HepG2 (cell line): ENCODE measurements at regions not wholly inside any gene's neighbourhood (a gene's known extent, or its start where the extent isn't known, plus 50 kb on each side); places are given as distances from the start of the nearest gene placed in this dataset.

Experiments used
- ATAC-seq: fragments of 200-7000 bp; cut with Tn5 transposase; 3 replicates; pipeline ENCODE4 v1.9.1; 2020; ENCODE audit warnings: mild to moderate bottlenecking, moderate library complexity
- BruUV-seq: library from RNA; stranded (reverse); fragments of 400-500 nt; replicated peaks from 2 replicates; lab custom pipeline; 2021; lab: Mats Ljungman, UMichigan
- CTCF ChIA-PET: fragments of 300-600 bp; formaldehyde crosslinking; extraction: SDS; loops from one replicate; lab custom pipeline; 2021; ENCODE audit warnings: low total read pairs, inconsistent platforms, low intra/inter-chr PET ratio; lab: Yijun Ruan, JAX
- POLR2A ChIA-PET: fragments of 350-600 bp; sonication (Branson Sonifier 250); formaldehyde crosslinking; loops from one replicate; lab custom pipeline; 2020; ENCODE audit warnings: antibody characterized with exemption, inconsistent platforms; lab: Yijun Ruan, JAX
- DNase-seq: peaks from one replicate; pipeline ENCODE4 v3.0.0-alpha.2; 2015; ENCODE audit warnings: low spot score
- FAIRE-seq: peaks from 3 replicates; lab custom pipeline; 2011; peaks lifted over from hg19 to GRCh38; lab: Jason Lieb, UNC
- H2AFZ ChIP-seq: one replicate; pipeline ENCODE4 v1.6.1; 2011; ENCODE audit warnings: low read length, inconsistent platforms
- H3K27ac ChIP-seq: fragments of 300-600 bp; 3 replicates; pipeline ENCODE4 v1.8.0; 2011; ENCODE audit warnings: mixed run types, mild to moderate bottlenecking, mixed read lengths, low read length, inconsistent platforms; ENCODE audit not compliant: insufficient read depth; ENCODE audit errors: extremely low read length
- H3K27me3 ChIP-seq, 2 experiments: fragments of 200-600 bp in 1 of 2; 2 replicates in 1 of 2; 3 replicates in 1 of 2; pipeline versions ENCODE4 v1.6.0 to v1.8.0; 2011; ENCODE audit warnings: low read length in 2 of 2, mild to moderate bottlenecking in 2 of 2, moderate library complexity in 2 of 2, inconsistent platforms in 1 of 2; ENCODE audit not compliant: insufficient read depth in 2 of 2, control insufficient read depth in 1 of 2
- H3K36me3 ChIP-seq, 2 experiments: fragments of 200-600 bp in 1 of 2; replicated peaks in 1 of 2; 2 replicates in 1 of 2; 3 replicates in 1 of 2; pipeline versions ENCODE4 v1.5.1 to v1.8.0; 2011; ENCODE audit warnings: low read length in 2 of 2, inconsistent platforms in 1 of 2; ENCODE audit not compliant: insufficient read depth in 2 of 2, control insufficient read depth in 1 of 2
- H3K4me1 ChIP-seq: 2 replicates; pipeline ENCODE4 v1.5.1; 2012; ENCODE audit warnings: low read length, inconsistent platforms; ENCODE audit not compliant: insufficient read depth
- H3K4me2 ChIP-seq: 2 replicates; pipeline ENCODE4 v1.6.0; 2011; ENCODE audit warnings: low read depth, low read length, inconsistent platforms
- H3K4me3 ChIP-seq, 3 experiments: fragments of 200-600 bp in 1 of 3; sonication (generic), shearing (Covaris generic) in 1 of 3; replicated peaks in 1 of 3; 2 replicates each; pipeline ENCODE4 v1.5.1; 2011 to 2016; ENCODE audit warnings: low read length in 3 of 3, inconsistent platforms in 2 of 3, low read depth in 2 of 3, mild to moderate bottlenecking in 2 of 3, control low read depth in 1 of 3, mixed read lengths in 1 of 3; ENCODE audit not compliant: insufficient read depth in 1 of 3
- H3K79me2 ChIP-seq: one replicate; pipeline ENCODE4 v1.6.1; 2011; ENCODE audit warnings: low read length, inconsistent platforms; ENCODE audit not compliant: insufficient read depth
- H3K9ac ChIP-seq: 2 replicates; pipeline ENCODE4 v1.6.0; 2011; ENCODE audit warnings: mild to moderate bottlenecking, low read depth, low read length, inconsistent platforms; ENCODE audit not compliant: insufficient read depth
- H3K9me3 ChIP-seq: 2 replicates; pipeline ENCODE4 v1.5.1; 2012; ENCODE audit warnings: mild to moderate bottlenecking, low read length
- H4K20me1 ChIP-seq: 2 replicates; pipeline ENCODE4 v1.6.0; 2011; ENCODE audit warnings: inconsistent platforms, mild to moderate bottlenecking, low read length, moderate library complexity; ENCODE audit not compliant: insufficient read depth
- CBFB ChIP-seq: sonication (generic); formaldehyde crosslinking; IDR thresholded peaks from 2 replicates; pipeline ENCODE4 v1.4.0; 2020; ENCODE audit warnings: missing genetic modification reagents
- CHD2 ChIP-seq: IDR thresholded peaks from 2 replicates; pipeline ENCODE4 v1.6.1; 2011; ENCODE audit warnings: low read depth, low read length, improper control_type of control experiment
- MAFF ChIP-seq: IDR thresholded peaks from 2 replicates; pipeline ENCODE4 v1.6.1; 2011; ENCODE audit warnings: low read depth, low read length, improper control_type of control experiment
- MAFK ChIP-seq, 2 experiments: IDR thresholded peaks in 1 of 2; conservative IDR thresholded peaks in 1 of 2; 2 replicates each; pipeline ENCODE4 v1.6.1; 2011; ENCODE audit warnings: improper control_type of control experiment in 2 of 2, low read length in 2 of 2
- ZBTB8A ChIP-seq: sonication (generic); formaldehyde crosslinking; IDR thresholded peaks from 2 replicates; pipeline ENCODE4 v1.4.0; 2020; ENCODE audit warnings: mild to moderate bottlenecking, low read depth, missing genetic modification reagents, borderline replicate concordance
- ZNF121 ChIP-seq: sonication (generic); formaldehyde crosslinking; IDR thresholded peaks from 2 replicates; pipeline ENCODE4 v1.5.0; 2020; ENCODE audit warnings: mild to moderate bottlenecking, missing genetic modification reagents
- ZNF18 ChIP-seq: sonication (generic); formaldehyde crosslinking; IDR thresholded peaks from 2 replicates; pipeline ENCODE4 v1.8.0; 2022; ENCODE audit warnings: mild to moderate bottlenecking, missing genetic modification reagents; ENCODE audit not compliant: insufficient replicate concordance
- ZNF251 ChIP-seq: sonication (generic); formaldehyde crosslinking; IDR thresholded peaks from 2 replicates; pipeline ENCODE4 v1.9.0; 2021; ENCODE audit warnings: mild to moderate bottlenecking, missing genetic modification reagents
- ZNF263 ChIP-seq: sonication (generic); formaldehyde crosslinking; IDR thresholded peaks from 2 replicates; pipeline ENCODE4 v1.4.0; 2020; ENCODE audit warnings: missing genetic modification reagents
- ZNF547 ChIP-seq: sonication (generic); formaldehyde crosslinking; IDR thresholded peaks from 2 replicates; pipeline ENCODE4 v1.5.1; 2020; ENCODE audit warnings: mild to moderate bottlenecking, missing genetic modification reagents
- ZNF569 ChIP-seq: sonication (generic); formaldehyde crosslinking; IDR thresholded peaks from 2 replicates; pipeline ENCODE4 v1.5.0; 2020; ENCODE audit warnings: mild to moderate bottlenecking, missing genetic modification reagents, moderate library complexity, borderline replicate concordance
- ZNF570 ChIP-seq: sonication (generic); formaldehyde crosslinking; IDR thresholded peaks from 2 replicates; pipeline ENCODE4 v1.4.0; 2020; ENCODE audit warnings: mild to moderate bottlenecking, missing genetic modification reagents, borderline replicate concordance
- ZNF605 ChIP-seq: sonication (generic); formaldehyde crosslinking; IDR thresholded peaks from 2 replicates; pipeline ENCODE4 v1.8.0; 2022; ENCODE audit warnings: mild to moderate bottlenecking, missing genetic modification reagents
- ZNF737 ChIP-seq: sonication (generic); formaldehyde crosslinking; IDR thresholded peaks from 2 replicates; pipeline ENCODE4 v1.5.0; 2020; ENCODE audit warnings: missing genetic modification reagents, mild to moderate bottlenecking, borderline replicate concordance
- ZNF777 ChIP-seq: sonication (generic); formaldehyde crosslinking; IDR thresholded peaks from 2 replicates; pipeline ENCODE4 v1.4.0; 2020; ENCODE audit warnings: missing genetic modification reagents
- WGBS: methylation state at CpG from one replicate; pipeline ENCODE4 v1.1.6; 2017; ENCODE audit warnings: low lambda C conversion rate; 5-methylcytosine and 5-hydroxymethylcytosine counted together
- in situ Hi-C: cut with HindIII; loops from 2 replicates; pipeline ENCODE4 v1.10.0; 2017; ENCODE audit warnings: low pct_unique_long_range_greater_than_20kb; ENCODE audit not compliant: extremely low pct_ligation_motif_present
- intact Hi-C: fragments of 100-400 bp; cut with micrococcal nuclease; formaldehyde crosslinking; loops from one replicate; pipeline ENCODE4 v1.10.0; 2022; ENCODE audit not compliant: unreplicated experiment
- TF ChIP-seq, protein P1 (sequence below): sonication (generic); formaldehyde crosslinking; IDR thresholded peaks from 2 replicates; pipeline ENCODE4 v1.4.0; 2020; ENCODE audit warnings: low read depth, missing genetic modification reagents
- TF ChIP-seq, protein P2 (sequence below): sonication (generic); formaldehyde crosslinking; IDR thresholded peaks from 2 replicates; pipeline ENCODE4 v1.4.0; 2020; ENCODE audit warnings: missing genetic modification reagents, low read depth, mild to moderate bottlenecking, borderline replicate concordance

DNA sequence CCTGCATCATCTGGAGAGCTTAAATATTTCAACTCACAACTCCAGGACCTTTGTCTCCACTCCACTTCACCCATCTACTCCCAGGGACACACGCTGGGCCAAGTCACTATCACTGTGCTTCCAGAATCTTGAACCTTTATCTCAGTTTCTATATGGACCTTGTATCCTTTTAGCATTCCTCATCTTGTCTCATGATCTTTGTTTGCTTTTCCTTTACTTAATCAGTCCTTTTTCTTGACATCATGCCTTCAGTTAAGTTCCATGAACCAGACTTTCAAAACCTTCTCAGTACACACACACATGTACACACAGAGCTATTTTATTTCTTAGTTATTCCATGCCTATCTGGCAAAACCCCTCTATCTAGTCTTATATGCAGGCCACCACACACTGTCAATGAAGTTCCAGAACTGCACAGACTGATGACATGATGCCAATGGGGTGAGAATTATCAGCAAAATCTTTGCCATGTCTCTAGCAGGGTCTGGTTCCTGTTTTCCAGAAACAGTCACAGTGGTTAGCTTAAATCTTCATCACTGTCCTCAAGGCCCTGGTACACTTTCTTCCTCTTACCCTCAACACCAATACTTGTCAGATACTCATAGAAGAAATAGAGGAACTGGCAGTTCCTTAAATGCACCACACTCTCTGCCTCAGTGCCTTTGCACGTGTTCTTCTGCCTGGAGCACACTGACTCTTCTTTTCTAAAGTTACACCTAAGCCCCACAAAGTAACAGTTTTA, 77.6 kb upstream of the STARD13 start (continued):
- TF ChIP-seq, protein P1, sequence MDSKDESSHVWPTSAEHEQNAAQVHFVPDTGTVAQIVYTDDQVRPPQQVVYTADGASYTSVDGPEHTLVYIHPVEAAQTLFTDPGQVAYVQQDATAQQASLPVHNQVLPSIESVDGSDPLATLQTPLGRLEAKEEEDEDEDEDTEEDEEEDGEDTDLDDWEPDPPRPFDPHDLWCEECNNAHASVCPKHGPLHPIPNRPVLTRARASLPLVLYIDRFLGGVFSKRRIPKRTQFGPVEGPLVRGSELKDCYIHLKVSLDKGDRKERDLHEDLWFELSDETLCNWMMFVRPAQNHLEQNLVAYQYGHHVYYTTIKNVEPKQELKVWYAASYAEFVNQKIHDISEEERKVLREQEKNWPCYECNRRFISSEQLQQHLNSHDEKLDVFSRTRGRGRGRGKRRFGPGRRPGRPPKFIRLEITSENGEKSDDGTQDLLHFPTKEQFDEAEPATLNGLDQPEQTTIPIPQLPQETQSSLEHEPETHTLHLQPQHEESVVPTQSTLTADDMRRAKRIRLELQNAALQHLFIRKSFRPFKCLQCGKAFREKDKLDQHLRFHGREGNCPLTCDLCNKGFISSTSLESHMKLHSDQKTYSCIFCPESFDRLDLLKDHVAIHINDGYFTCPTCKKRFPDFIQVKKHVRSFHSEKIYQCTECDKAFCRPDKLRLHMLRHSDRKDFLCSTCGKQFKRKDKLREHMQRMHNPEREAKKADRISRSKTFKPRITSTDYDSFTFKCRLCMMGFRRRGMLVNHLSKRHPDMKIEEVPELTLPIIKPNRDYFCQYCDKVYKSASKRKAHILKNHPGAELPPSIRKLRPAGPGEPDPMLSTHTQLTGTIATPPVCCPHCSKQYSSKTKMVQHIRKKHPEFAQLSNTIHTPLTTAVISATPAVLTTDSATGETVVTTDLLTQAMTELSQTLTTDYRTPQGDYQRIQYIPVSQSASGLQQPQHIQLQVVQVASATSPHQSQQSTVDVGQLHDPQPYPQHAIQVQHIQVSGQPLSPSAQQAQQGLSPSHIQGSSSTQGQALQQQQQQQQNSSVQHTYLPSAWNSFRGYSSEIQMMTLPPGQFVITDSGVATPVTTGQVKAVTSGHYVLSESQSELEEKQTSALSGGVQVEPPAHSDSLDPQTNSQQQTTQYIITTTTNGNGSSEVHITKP: no peak

- no peaks in the 10 kb centered on the region for H4K20me1 ChIP-seq
- H2AFZ ChIP-seq: no peak overlapping the region
- ATAC-seq (no peak), FAIRE-seq (no peak), DNase-seq (no peak)
- H3K27me3 ChIP-seq: no peaks in the 10 kb centered on the region
- in situ Hi-C loops (loop anchor here (5.0 kb wide), 1 partner anchor 52 kb away; no protein-coding TSS in a partner anchor), intact Hi-C loops (no loop called here)
- H3K4me1 ChIP-seq: peaks cover 15% of the 10 kb centered on the region
- no peaks in the 10 kb centered on the region for H3K9me3 ChIP-seq
- no peaks in the 10 kb centered on the region for H3K79me2 ChIP-seq
- H3K36me3 ChIP-seq: no peaks in the 10 kb centered on the region
- H3K4me3 ChIP-seq: no peak overlapping the region
- BruUV-seq: no TSS peak
- POLR2A ChIA-PET: no interaction called here
- H3K9ac ChIP-seq: no peak overlapping the region
- no peak overlapping the region for H3K27ac ChIP-seq
- H3K4me2 ChIP-seq: no peak overlapping the region
- 95% methylated on average over 5 of the region's 5 CpGs for WGBS
- CTCF ChIA-PET: no interaction called here
- TF ChIP-seq CHD2 (no peak), ZNF777 (CRISPR knock-in tag) (no peak), ZNF121 (CRISPR knock-in tag) (no peak), ZNF605 (CRISPR knock-in tag) (no peak), CBFB (CRISPR knock-in tag) (no peak), ZNF737 (no peak), ZNF251 (CRISPR knock-in tag) (no peak), MAFK (conservative IDR thresholded peaks at IDR 0.05 in 1 of 2, IDR thresholded peaks at IDR 0.05 in 1 of 2; ENCODE audit: low read length in 2 of 2) (peak; percentile 82 to 93), ZBTB8A (CRISPR knock-in tag) (no peak), MAFF (peak; percentile 87), ZNF18 (CRISPR knock-in tag) (no peak), ZNF569 (CRISPR knock-in tag) (no peak), ZNF263 (CRISPR knock-in tag) (no peak), ZNF547 (no peak), ZNF570 (no peak)
- TF ChIP-seq, protein P2, sequence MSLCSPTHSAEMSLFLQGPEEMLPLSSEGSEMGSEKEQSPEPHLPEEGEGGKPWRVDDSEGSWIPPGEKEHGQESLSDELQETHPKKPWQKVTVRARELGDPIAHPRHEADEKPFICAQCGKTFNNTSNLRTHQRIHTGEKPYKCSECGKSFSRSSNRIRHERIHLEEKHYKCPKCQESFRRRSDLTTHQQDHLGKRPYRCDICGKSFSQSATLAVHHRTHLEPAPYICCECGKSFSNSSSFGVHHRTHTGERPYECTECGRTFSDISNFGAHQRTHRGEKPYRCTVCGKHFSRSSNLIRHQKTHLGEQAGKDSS: no peak
These were observed 78.6 kb upstream of the STARD13 start for GRCh38 chr13:33364192-33364591.
